ENCODE measurements at regions not wholly inside any gene's neighbourhood (a gene's known extent, or its start where the extent isn't known, plus 50 kb on each side); places are given as distances from the start of the nearest gene placed in this dataset.

DNA sequence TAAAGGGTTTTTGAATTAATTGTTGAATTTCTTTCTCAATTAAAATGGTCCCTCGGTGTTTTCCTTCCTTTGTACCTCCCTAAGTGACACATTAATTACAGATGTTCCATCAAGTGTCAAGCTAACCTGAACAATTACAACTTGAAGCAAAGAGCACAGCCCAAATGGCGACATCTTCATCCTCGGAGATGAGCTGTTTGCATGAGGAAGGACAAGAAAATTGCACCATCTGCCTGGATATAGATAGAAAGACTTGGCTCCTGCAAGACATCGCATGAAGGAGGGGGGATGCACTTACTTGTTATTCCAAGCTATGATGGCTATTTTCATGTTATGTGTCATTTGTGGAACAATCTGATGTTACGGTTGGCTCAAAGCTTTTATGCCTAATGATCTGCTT is 86.4 kb upstream of the ZKSCAN2 start:
- H4K5ac ChIP-seq (ENCODE audit: insufficient read length, low read depth, low read length) = no peak overlapping the region
- H3K27me3 ChIP-seq (replicated peaks in 1 of 4; ENCODE audit: control insufficient read depth in 3 of 4, extremely low read depth in 1 of 4, insufficient read depth in 3 of 4, low read length in 3 of 4) = no peaks in the 10 kb centered on the region
- H4K20me1 ChIP-seq (replicated peaks in 1 of 2; ENCODE audit: control insufficient read depth in 1 of 2, insufficient read depth in 2 of 2, low read length in 2 of 2) = no peaks in the 10 kb centered on the region
- H2BK12ac ChIP-seq (ENCODE audit: low read depth, low read length) = no peak overlapping the region
- H2BK5ac ChIP-seq (ENCODE audit: low read depth, low read length) = no peak overlapping the region
- H3K18ac ChIP-seq (ENCODE audit: extremely low read depth, low read length) = no peak overlapping the region
- H3K14ac ChIP-seq (ENCODE audit: insufficient read length) = no peak overlapping the region
- POLR2A ChIA-PET (ENCODE audit: partially characterized antibody) = no interaction called here
- DNase-seq (ENCODE audit: low read depth in 1 of 2, low spot score in 2 of 2) (no peak), FAIRE-seq (no peak)
- H2AK5ac ChIP-seq (ENCODE audit: low read depth, low read length) = no peak overlapping the region
- no peak overlapping the region for H3K4me2 ChIP-seq (ENCODE audit: insufficient read depth in 1 of 2, low read depth in 2 of 2, low read length in 2 of 2)
- H2BK20ac ChIP-seq (ENCODE audit: low read length) = no peak overlapping the region
- no peak overlapping the region for H3K23ac ChIP-seq (ENCODE audit: insufficient read length)
- H3K56ac ChIP-seq (replicated peaks; ENCODE audit: insufficient read length, low read depth, low read length) = no peak overlapping the region
- WGBS, 2 experiments (ENCODE audit: extremely low coverage in 1 of 2, insufficient coverage in 1 of 2, insufficient read length in 1 of 2, insufficient replicate concordance in 2 of 2, low coverage in 1 of 2, low lambda C conversion rate in 2 of 2, missing lambda C conversion rate in 1 of 2) = 80% methylated on average over 5 of the region's 5 CpGs; no CpG with 5 or more reads in 1 of the 2 experiments
- H3K23me2 ChIP-seq (ENCODE audit: low read depth, low read length) = no peaks in the 10 kb centered on the region; the same call in 1 of the 2 replicates
- no peak overlapping the region for H3K4me3 ChIP-seq (ENCODE audit: extremely low read depth in 1 of 4, insufficient read depth in 2 of 4, low read depth in 3 of 4, low read length in 4 of 4)
- no peak overlapping the region for H4K91ac ChIP-seq (replicated peaks; ENCODE audit: insufficient read length, low read length)
- H2BK120ac ChIP-seq (replicated peaks; ENCODE audit: low read depth, low read length) = no peak overlapping the region
- no peak overlapping the region for H2AFZ ChIP-seq (ENCODE audit: low read length)
- no peaks in the 10 kb centered on the region for H3K79me1 ChIP-seq (ENCODE audit: low read depth, low read length)
- H4K8ac ChIP-seq (ENCODE audit: extremely low read depth, insufficient read depth, low read length) = no peak overlapping the region
- no peak overlapping the region for H3K4ac ChIP-seq (replicated peaks; ENCODE audit: insufficient read length, low read depth, low read length)
- H2BK15ac ChIP-seq (ENCODE audit: low read length) = no peak overlapping the region
- no peaks in the 10 kb centered on the region for H3K36me3 ChIP-seq (ENCODE audit: control insufficient read depth in 2 of 4, insufficient read depth in 4 of 4, low read length in 3 of 4)
- no peaks in the 10 kb centered on the region for H3K9me3 ChIP-seq (ENCODE audit: insufficient read depth in 2 of 2, low read depth in 1 of 2, low read length in 1 of 2)
- TF ChIP-seq SAP30 (IDR thresholded peaks at IDR 0.05; ENCODE audit: insufficient read depth, insufficient replicate concordance, low read length) (no peak), SIN3A (conservative IDR thresholded peaks at IDR 0.05 in 1 of 2, IDR thresholded peaks at IDR 0.05 in 1 of 2; ENCODE audit: low read depth in 1 of 2, low read length in 2 of 2) (no peak), BACH1 (IDR thresholded peaks at IDR 0.05; ENCODE audit: low read length) (no peak), EGR1 (IDR thresholded peaks at IDR 0.05; ENCODE audit: borderline replicate concordance, low read depth, low read length) (no peak)
- no peak overlapping the region for H3K9ac ChIP-seq (replicated peaks in 1 of 4; ENCODE audit: extremely low read depth in 1 of 4, low read depth in 3 of 4, low read length in 3 of 4)
- CTCF ChIA-PET (ENCODE audit: partially characterized antibody) = no interaction called here
- H3K79me2 ChIP-seq (ENCODE audit: control insufficient read depth in 1 of 2, insufficient read depth in 2 of 2, low read length in 2 of 2) = no peaks in the 10 kb centered on the region
- H3K27ac ChIP-seq (ENCODE audit: low read depth, low read length) = no peak overlapping the region
- H3K4me1 ChIP-seq (replicated peaks in 1 of 4; ENCODE audit: control insufficient read depth in 3 of 4, insufficient read depth in 4 of 4, low read length in 3 of 4) = no peaks in the 10 kb centered on the region

Measured in H1 (cell line).